Spinal cord (tissue), 9 donors: ENCODE measurements at regions not wholly inside any gene's neighbourhood (a gene's known extent, or its start where the extent isn't known, plus 50 kb on each side); places are given as distances from the start of the nearest gene placed in this dataset.
A peak's percentile ranks its signal among the peaks of the same experiment; 100 is the strongest.
"Not testable (repeated sequence)": the region's sequence is repeated elsewhere in the genome, so short reads cannot be mapped to it uniquely, and the experiment has no call there.

Experiments used
- DNase-seq, 6 donors: peaks; one replicate each; pipeline versions ENCODE4 v3.0.0 to v3.0.0-alpha.2; 2013 to 2015; ENCODE audit warnings: low spot score in 6 of 6, low read depth in 4 of 6
- H3K27ac ChIP-seq: one replicate; pipeline ENCODE4 v1.5.1; 2013; ENCODE audit warnings: low read depth, low read length, control low read depth
- H3K27me3 ChIP-seq: one replicate; pipeline ENCODE4 v1.6.1; 2013; ENCODE audit warnings: low read length; ENCODE audit not compliant: control insufficient read depth, insufficient read depth
- H3K36me3 ChIP-seq: one replicate; pipeline ENCODE4 v1.6.1; 2013; ENCODE audit warnings: low read length; ENCODE audit not compliant: control insufficient read depth, insufficient read depth
- H3K4me1 ChIP-seq: one replicate; pipeline ENCODE4 v1.6.1; 2013; ENCODE audit warnings: low read length; ENCODE audit not compliant: control insufficient read depth, insufficient read depth
- H3K4me3 ChIP-seq: one replicate; pipeline ENCODE4 v1.5.1; 2013; ENCODE audit warnings: low read depth, low read length, control low read depth
- H3K9me3 ChIP-seq: one replicate; pipeline ENCODE4 v1.6.1; 2013; ENCODE audit warnings: low read length; ENCODE audit not compliant: control insufficient read depth, insufficient read depth
- WGBS: methylation state at CpG from one replicate; pipeline ENCODE4 v1.1.5; 2013; ENCODE audit warnings: missing lambda C conversion rate; ENCODE audit not compliant: insufficient coverage; 5-methylcytosine and 5-hydroxymethylcytosine counted together
- donor health status: healthy.

- Histone ChIP-seq H3K4me3 (no peak overlapping the region), H3K9me3 (no peaks in the 10 kb centered on the region), H3K27me3 (no peaks in the 10 kb centered on the region), H3K36me3 (no peaks in the 10 kb centered on the region), H3K27ac (no peak overlapping the region), H3K4me1 (no peaks in the 10 kb centered on the region)
- DNase-seq = no peak
Observed at GRCh38 chr1:96579636-96580035, 141.9 kb upstream of the PTBP2 start.

DNA sequence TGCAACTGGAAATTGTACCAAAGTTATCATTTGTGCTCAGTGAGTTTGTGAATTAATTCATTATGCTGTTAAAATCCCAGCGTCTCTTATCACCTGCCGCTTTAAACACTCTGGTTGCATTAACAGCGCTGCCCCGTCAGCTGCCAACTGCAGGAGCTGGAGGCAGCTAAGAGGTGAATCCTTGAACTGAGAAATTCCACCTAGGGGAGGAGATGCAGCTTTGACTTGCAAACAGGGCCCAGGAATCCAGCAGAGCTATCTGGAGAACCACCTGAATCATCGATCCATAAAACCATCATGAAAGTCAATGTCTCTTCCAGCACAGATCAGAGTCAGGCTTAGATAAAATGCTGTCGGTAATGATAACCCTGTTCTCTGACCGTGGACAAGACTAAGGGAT, 140.7 kb upstream of the PTBP2 start:
- DNase-seq = peak in 1 of 6 donors; percentile 74
- H3K36me3 ChIP-seq = no peaks in the 10 kb centered on the region
- H3K4me1 ChIP-seq = no peaks in the 10 kb centered on the region
- no peaks in the 10 kb centered on the region for H3K9me3 ChIP-seq
- no peak overlapping the region for H3K27ac ChIP-seq
- H3K4me3 ChIP-seq = no peak overlapping the region
- H3K27me3 ChIP-seq = no peaks in the 10 kb centered on the region
- no CpG with 5 or more reads among the region's 7 CpGs for WGBS

DNA sequence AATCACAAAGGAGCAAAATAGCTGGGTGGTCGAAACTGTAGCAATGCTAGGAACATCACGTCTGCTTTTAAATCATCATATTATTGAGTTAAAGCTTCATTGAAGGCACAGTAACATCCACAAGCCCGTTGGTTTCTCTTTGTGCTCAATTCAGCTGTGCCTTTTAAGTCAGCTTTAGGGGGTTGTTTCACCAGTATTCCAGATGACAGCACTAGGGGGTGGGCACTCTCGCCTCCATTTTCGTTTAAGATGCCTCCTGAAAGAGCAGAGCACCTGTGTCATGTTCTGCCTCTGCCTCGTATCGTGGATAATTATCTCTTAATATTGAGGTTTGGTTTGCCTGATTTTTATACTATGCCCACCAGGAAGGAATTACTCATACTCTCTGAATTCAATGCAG, 139.8 kb upstream of the PTBP2 start:
- Histone ChIP-seq H3K4me1 (no peaks in the 10 kb centered on the region), H3K27ac (no peak overlapping the region), H3K27me3 (no peaks in the 10 kb centered on the region), H3K9me3 (no peaks in the 10 kb centered on the region), H3K36me3 (no peaks in the 10 kb centered on the region), H3K4me3 (no peak overlapping the region)
- 49% methylated on average over 4 of the region's 7 CpGs for WGBS
- peak in 1 of 6 donors; percentile 57 for DNase-seq

- no peaks in the 10 kb centered on the region for H3K36me3 ChIP-seq
- no peaks in the 10 kb centered on the region for H3K27me3 ChIP-seq
- no peak overlapping the region for H3K4me3 ChIP-seq
- H3K9me3 ChIP-seq = no peaks in the 10 kb centered on the region
- no peaks in the 10 kb centered on the region for H3K4me1 ChIP-seq
- H3K27ac ChIP-seq = no peak overlapping the region
- no peak for DNase-seq
Observed at GRCh38 chr1:96583903-96584302, 137.7 kb upstream of the PTBP2 start.

DNA sequence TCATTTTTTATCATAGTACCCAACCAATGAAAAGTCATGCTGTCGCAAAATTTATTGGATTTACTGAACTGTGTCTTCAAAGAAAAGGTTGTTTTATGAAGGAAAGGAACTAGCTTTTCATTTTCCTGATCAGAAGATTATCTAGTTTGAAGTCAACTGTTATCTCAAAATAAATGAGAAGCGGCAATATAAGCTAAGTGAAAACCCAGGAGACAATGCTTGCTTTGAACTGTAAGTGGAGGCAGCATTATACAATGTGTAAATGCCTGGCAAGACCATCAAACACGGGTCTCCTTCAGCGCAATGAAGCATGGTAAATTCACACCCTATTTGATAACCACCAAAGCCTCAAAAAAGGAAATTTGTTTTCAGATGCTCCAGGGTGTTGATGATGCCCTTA, 134.4 kb upstream of the PTBP2 start:
- no CpG with 5 or more reads among the region's 4 CpGs for WGBS
- H3K9me3 ChIP-seq = no peaks in the 10 kb centered on the region
- H3K36me3 ChIP-seq = no peaks in the 10 kb centered on the region
- no peaks in the 10 kb centered on the region for H3K27me3 ChIP-seq
- no peak for DNase-seq
- H3K27ac ChIP-seq = no peak overlapping the region
- no peak overlapping the region for H3K4me3 ChIP-seq
- no peaks in the 10 kb centered on the region for H3K4me1 ChIP-seq

GRCh38 chr1:96588416-96588995, 133.1 kb upstream of the PTBP2 start:
- Histone ChIP-seq H3K4me3 (no peak overlapping the region), H3K36me3 (no peaks in the 10 kb centered on the region), H3K27me3 (no peaks in the 10 kb centered on the region), H3K27ac (no peak overlapping the region), H3K9me3 (no peaks in the 10 kb centered on the region), H3K4me1 (no peaks in the 10 kb centered on the region)
- no CpG with 5 or more reads among the region's 1 CpG for WGBS
- DNase-seq = no peak

DNA sequence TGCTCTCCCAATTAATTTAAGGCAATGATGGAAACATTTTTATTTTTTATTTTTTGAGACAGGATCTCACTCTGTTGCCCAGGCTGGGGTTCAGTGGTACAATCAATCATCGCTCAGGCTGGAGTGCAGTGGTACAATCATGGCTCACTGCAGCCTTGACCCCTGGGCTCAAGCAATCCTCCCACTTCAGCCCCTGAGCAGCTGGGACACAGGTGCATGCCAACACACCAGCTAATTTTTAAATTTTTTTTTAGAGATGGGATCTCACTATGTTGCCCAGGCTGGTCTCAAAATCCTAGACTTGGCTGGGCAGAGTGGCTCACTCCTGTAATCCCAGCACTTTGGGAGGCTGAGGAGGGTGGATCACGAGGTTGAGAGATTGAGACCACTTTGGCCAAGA, 126.1 kb upstream of the PTBP2 start:
- H3K36me3 ChIP-seq, H3K27ac ChIP-seq, H3K4me3 ChIP-seq, H3K4me1 ChIP-seq, DNase-seq, H3K27me3 ChIP-seq, H3K9me3 ChIP-seq: not testable (repeated sequence)
- 94% methylated on average over 1 of the region's 2 CpGs for WGBS

GRCh38 chr1:96596226-96596922, 125.2 kb upstream of the PTBP2 start:
- Histone ChIP-seq H3K27me3 (no peaks in the 10 kb centered on the region), H3K36me3 (no peaks in the 10 kb centered on the region), H3K27ac (no peak overlapping the region), H3K9me3 (no peaks in the 10 kb centered on the region), H3K4me3 (no peak overlapping the region), H3K4me1 (no peaks in the 10 kb centered on the region)
- WGBS = 72% methylated on average over 2 of the region's 4 CpGs
- peak in 2 of 6 donors; percentile 12 for DNase-seq

DNA sequence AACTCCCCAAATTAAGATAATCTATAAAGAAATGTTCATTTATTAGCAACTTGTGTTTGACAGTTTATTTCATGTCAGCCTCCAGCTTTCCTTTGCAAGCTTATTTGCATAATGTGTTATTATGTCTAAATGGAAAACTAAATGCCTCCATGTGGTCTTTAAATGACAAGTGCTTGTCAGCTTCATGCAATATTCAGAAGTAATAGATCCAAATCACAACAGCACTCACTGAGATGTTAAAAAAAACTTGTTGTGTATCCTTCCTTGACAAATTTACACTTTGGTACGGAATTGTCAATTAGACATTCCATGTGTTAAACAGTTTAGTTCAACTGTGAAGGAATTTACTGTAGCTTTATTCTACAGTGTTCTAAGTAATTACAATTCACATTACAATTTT, 124.4 kb upstream of the PTBP2 start:
- Histone ChIP-seq H3K36me3 (no peaks in the 10 kb centered on the region), H3K27me3 (no peaks in the 10 kb centered on the region), H3K4me1 (no peaks in the 10 kb centered on the region), H3K4me3 (no peak overlapping the region), H3K27ac (no peak overlapping the region), H3K9me3 (no peaks in the 10 kb centered on the region)
- no CpG with 5 or more reads among the region's 1 CpG for WGBS
- peak in 2 of 6 donors; percentile 55 to 80 for DNase-seq

- DNase-seq = peak in 2 of 6 donors; percentile 39 to 66
- Histone ChIP-seq H3K4me1 (no peaks in the 10 kb centered on the region), H3K27me3 (no peaks in the 10 kb centered on the region), H3K9me3 (no peaks in the 10 kb centered on the region), H3K36me3 (no peaks in the 10 kb centered on the region), H3K27ac (peak overlapping the region; percentile 35), H3K4me3 (no peak overlapping the region)
- 11% methylated on average over 1 of the region's 4 CpGs for WGBS
Observed at GRCh38 chr1:96598416-96599168, 123.0 kb upstream of the PTBP2 start.
